Lower lobe of right lung (tissue), 2 donors: ENCODE measurements at regions not wholly inside any gene's neighbourhood (a gene's known extent, or its start where the extent isn't known, plus 50 kb on each side); places are given as distances from the start of the nearest gene placed in this dataset.
"Not testable (repeated sequence)": the region's sequence is repeated elsewhere in the genome, so short reads cannot be mapped to it uniquely, and the experiment has no call there.

Experiments used
- ATAC-seq, 2 donors: fragments of 200-7000 bp; cut with Tn5 transposase; one replicate each; pipeline ENCODE4 v1.9.1; 2020 to 2022; ENCODE audit warnings: mild to moderate bottlenecking in 2 of 2, moderate library complexity in 2 of 2
- DNase-seq: peaks from one replicate; pipeline ENCODE4 v3.0.0-alpha.2; 2020
- H3K27ac ChIP-seq: fragments of 200-600 bp; one replicate; pipeline ENCODE4 v1.8.0; 2022
- H3K27me3 ChIP-seq: fragments of 200-600 bp; one replicate; pipeline ENCODE4 v1.8.0; 2022; ENCODE audit warnings: low read depth
- H3K36me3 ChIP-seq: fragments of 200-600 bp; one replicate; pipeline ENCODE4 v1.8.0; 2022; ENCODE audit warnings: mild to moderate bottlenecking
- H3K4me1 ChIP-seq: fragments of 200-600 bp; one replicate; pipeline ENCODE4 v1.8.0; 2022
- H3K4me3 ChIP-seq: fragments of 200-600 bp; one replicate; pipeline ENCODE4 v1.8.0; 2022; ENCODE audit warnings: mild to moderate bottlenecking
- H3K9me3 ChIP-seq: fragments of 200-600 bp; one replicate; pipeline ENCODE4 v1.8.0; 2022
- CTCF ChIP-seq: fragments of 200-600 bp; IDR thresholded peaks from one replicate; pipeline ENCODE4 v1.8.0; 2022; ENCODE audit warnings: antibody characterized with exemption, mild to moderate bottlenecking
- intact Hi-C: fragments of 100-400 bp; cut with DNase I; formaldehyde crosslinking; loops from one replicate; pipeline ENCODE4 v1.11.0; 2022
- donor health status: DM: no; HTN: yes; CAD: no; lungs with severe emphysema.

- no peaks in the 10 kb centered on the region for H3K36me3 ChIP-seq
- no peak for TF ChIP-seq CTCF
- no peak overlapping the region for H3K27ac ChIP-seq
- intact Hi-C loops, result no loop called here
- ATAC-seq, result peak; percentile 32 to 45
- no peaks in the 10 kb centered on the region for H3K4me1 ChIP-seq
- no peak overlapping the region for H3K4me3 ChIP-seq
- H3K27me3 ChIP-seq, result no peaks in the 10 kb centered on the region
- no peaks in the 10 kb centered on the region for H3K9me3 ChIP-seq
- DNase-seq, result no peak
Measured at GRCh38 chr18:35811896-35812295, 160.6 kb upstream of the RMP24 start.

GRCh38 chr18:35815011-35815410, 157.5 kb upstream of the RMP24 start:
- DNase-seq, ATAC-seq, H3K4me3 ChIP-seq, H3K4me1 ChIP-seq, H3K27ac ChIP-seq, intact Hi-C loops, H3K27me3 ChIP-seq, H3K9me3 ChIP-seq, H3K36me3 ChIP-seq: not testable (repeated sequence)

- intact Hi-C loops, result no loop called here
- Histone ChIP-seq H3K9me3 (no peaks in the 10 kb centered on the region), H3K4me3 (no peak overlapping the region), H3K27me3 (no peaks in the 10 kb centered on the region), H3K27ac (no peak overlapping the region), H3K4me1 (no peaks in the 10 kb centered on the region), H3K36me3 (no peaks in the 10 kb centered on the region)
- ATAC-seq (no peak), DNase-seq (no peak)
- TF ChIP-seq CTCF, result no peak
Measured at GRCh38 chr18:35816003-35816402, 156.5 kb upstream of the RMP24 start.

- H3K27me3 ChIP-seq, result no peaks in the 10 kb centered on the region
- intact Hi-C loops, result no loop called here
- H3K9me3 ChIP-seq, result no peaks in the 10 kb centered on the region
- H3K4me1 ChIP-seq, result no peaks in the 10 kb centered on the region
- no peaks in the 10 kb centered on the region for H3K36me3 ChIP-seq
- no peak for DNase-seq
- TF ChIP-seq CTCF, result no peak
- H3K4me3 ChIP-seq, result no peak overlapping the region
- peak in 1 of 2 donors; percentile 42 for ATAC-seq
- no peak overlapping the region for H3K27ac ChIP-seq
Measured at GRCh38 chr18:35817604-35818352, 154.7 kb upstream of the RMP24 start.

GRCh38 chr18:35818353-35818667, 154.2 kb upstream of the RMP24 start:
- ATAC-seq, result no peak
- H3K27me3 ChIP-seq, result no peaks in the 10 kb centered on the region
- DNase-seq, result no peak
- no peak overlapping the region for H3K27ac ChIP-seq
- no peaks in the 10 kb centered on the region for H3K4me1 ChIP-seq
- H3K4me3 ChIP-seq, result no peak overlapping the region
- H3K36me3 ChIP-seq, result no peaks in the 10 kb centered on the region
- TF ChIP-seq CTCF, result no peak
- intact Hi-C loops, result no loop called here
- H3K9me3 ChIP-seq, result no peaks in the 10 kb centered on the region

- DNase-seq, result no peak
- H3K27me3 ChIP-seq, result no peaks in the 10 kb centered on the region
- H3K27ac ChIP-seq, result no peak overlapping the region
- H3K4me3 ChIP-seq, result no peak overlapping the region
- intact Hi-C loops, result no loop called here
- H3K4me1 ChIP-seq, result peaks cover 2% of the 10 kb centered on the region
- H3K9me3 ChIP-seq, result no peaks in the 10 kb centered on the region
- no peak for TF ChIP-seq CTCF
- no peaks in the 10 kb centered on the region for H3K36me3 ChIP-seq
- ATAC-seq, result peak in 1 of 2 donors; percentile 52
Measured at GRCh38 chr18:35822413-35822812, 150.1 kb upstream of the RMP24 start.
